ENCODE measurements at regions not wholly inside any gene's neighbourhood (a gene's known extent, or its start where the extent isn't known, plus 50 kb on each side); places are given as distances from the start of the nearest gene placed in this dataset.

- TF ChIP-seq CTCF (IDR thresholded peaks at IDR 0.05), result no peak
- no peak for TF ChIP-seq POLR2A (IDR thresholded peaks at IDR 0.05)
Measured at GRCh38 chr12:42730291-42730690, 140.7 kb upstream of the PRICKLE1 start.
